HG03439 (cell line): ENCODE measurements at regions not wholly inside any gene's neighbourhood (a gene's known extent, or its start where the extent isn't known, plus 50 kb on each side); places are given as distances from the start of the nearest gene placed in this dataset.
A peak's percentile ranks its signal among the peaks of the same experiment; 100 is the strongest.

Experiments
- ATAC-seq: cut with Tn5 transposase; IDR thresholded peaks from one replicate; pipeline ENCODE4 v1.9.1; 2021; ENCODE audit warnings: mild to moderate bottlenecking, moderate library complexity; ENCODE audit not compliant: unreplicated experiment

DNA sequence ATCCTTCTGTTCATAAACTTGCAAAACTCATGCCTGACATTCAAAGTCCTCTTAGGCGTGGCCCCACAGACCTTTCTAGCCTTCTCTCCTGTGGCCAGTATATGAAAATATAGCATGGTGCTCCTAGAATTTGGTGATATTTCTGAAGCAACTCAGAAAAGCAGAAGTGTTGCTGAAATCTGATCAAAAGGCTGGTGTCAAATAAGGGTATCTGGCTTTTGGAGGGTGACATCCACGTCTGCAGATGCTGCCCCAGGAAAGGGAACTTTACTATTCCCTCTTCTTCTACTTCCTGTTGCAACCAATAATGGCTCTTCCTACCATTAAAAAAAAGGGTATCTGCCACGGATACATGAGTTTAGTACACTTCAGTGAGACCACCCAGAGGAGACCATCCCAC, 83.9 kb upstream of the RPS6KA3 start:
- ATAC-seq: no peak

DNA sequence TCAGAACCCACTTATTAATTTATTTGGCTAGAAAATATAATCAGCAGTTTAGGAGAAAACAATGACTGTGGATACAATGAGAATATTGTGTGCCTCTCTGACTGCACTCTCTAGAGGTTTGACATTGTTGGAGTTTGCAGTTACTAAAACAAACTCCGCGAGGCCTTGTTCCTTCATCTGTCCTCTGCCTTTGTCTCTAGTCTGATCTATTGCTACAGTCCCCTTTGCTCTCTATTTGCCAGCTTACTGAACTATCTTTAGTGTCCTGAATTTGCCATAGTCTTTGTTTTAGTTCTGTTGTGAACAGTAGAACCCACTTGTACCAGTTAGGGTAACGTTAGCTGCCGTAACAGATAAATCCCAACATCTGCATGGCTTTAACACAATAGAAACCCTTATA, 81.4 kb upstream of the RPS6KA3 start:
- no peak for ATAC-seq

DNA sequence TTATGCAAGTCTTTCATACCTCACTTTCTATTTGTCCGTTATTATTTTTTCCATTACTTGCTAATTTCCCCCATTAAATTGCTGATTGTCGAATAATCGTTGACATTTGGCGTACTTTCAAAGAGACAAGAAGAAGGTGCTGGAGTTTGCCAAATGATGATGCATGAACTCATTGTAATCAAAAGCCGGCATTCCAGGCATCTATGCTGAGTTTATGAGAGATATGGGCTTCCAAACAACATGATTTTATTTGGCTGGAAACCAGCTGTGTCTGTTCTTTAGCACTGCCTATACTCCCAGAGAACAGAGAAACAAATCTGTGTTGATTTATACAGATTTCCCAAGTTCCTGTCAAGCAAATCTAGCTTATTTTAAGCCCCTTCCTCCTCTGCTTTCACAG, 80.8 kb upstream of the RPS6KA3 start:
- no peak for ATAC-seq

- no peak for ATAC-seq
Observed at GRCh38 chrX:20333672-20334071, 67.0 kb upstream of the RPS6KA3 start.

- no peak for ATAC-seq
Observed at GRCh38 chrX:20330545-20330944, 63.8 kb upstream of the RPS6KA3 start.

DNA sequence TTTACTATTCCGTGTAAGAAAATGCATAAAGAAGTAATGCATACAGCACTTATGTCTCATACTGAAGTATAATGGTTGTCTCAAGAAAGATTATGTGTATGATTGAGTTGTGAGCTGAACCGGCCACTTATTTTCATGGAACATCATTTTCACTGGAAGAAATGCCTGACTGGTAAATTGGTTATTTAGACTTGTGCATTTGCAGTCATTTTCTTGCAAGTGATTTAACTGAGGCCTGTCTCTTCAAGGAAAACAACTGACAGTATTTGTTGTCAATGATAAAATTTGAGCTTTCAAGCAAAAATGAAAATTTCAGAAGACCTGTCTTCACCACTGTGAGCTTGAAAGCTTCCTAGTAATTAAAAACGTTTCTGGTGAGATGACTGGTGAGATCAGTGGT, 62.7 kb upstream of the RPS6KA3 start:
- no peak for ATAC-seq

GRCh38 chrX:20325786-20326388, 59.2 kb upstream of the RPS6KA3 start:
- no peak for ATAC-seq

DNA sequence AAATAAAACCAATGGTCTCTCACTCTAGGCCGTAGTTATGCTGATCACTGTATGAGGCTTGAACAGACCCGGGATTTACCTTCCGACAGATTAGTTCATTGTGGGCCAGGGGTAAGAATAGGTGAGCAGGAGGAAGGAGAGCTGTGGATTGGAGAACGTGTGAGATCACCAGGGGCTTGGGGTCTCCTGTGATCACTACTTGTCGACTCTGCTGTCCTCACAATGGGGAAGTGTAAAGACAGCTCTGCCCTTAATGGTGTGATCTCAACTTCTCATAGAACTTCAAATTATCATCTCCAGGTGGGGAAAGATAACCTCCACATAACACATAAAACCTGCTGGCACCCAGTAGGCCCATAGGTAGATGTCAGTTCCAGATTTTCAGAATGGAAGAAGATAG, 56.2 kb upstream of the RPS6KA3 start:
- ATAC-seq: no peak

GRCh38 chrX:20320461-20321159, 53.9 kb upstream of the RPS6KA3 start:
- ATAC-seq: peak; percentile 76

DNA sequence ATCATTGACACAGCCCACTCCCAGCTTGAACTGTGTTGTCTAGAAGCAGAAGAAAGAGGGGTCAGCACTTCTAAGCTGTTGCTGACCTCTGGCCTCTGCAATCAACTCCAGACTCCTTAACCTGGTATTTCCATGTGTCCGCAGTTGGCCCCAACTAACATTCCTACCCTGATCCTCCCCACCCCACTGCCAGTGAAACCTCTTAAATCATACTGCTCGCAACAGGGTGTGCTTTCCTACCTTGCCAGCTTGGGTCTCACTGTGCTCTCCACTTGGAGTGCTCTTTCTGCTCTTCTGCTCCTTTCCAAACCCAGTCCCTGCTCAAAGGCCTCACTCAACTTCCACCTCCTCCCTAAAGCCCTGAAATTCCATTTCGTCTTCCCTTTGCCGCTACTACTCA, 52.3 kb upstream of the RPS6KA3 start:
- no peak for ATAC-seq

GRCh38 chrX:20317873-20318272, 51.2 kb upstream of the RPS6KA3 start:
- ATAC-seq: no peak
